ENCODE measurements at regions not wholly inside any gene's neighbourhood (a gene's known extent, or its start where the extent isn't known, plus 50 kb on each side); places are given as distances from the start of the nearest gene placed in this dataset.

GRCh38 chr16:26802965-26803364, 263.8 kb upstream of the C16orf82 start:
- no peak for DNase-seq
- H3K27ac ChIP-seq (ENCODE audit: insufficient read depth, low read length, poor library complexity, severe bottlenecking) = no peak overlapping the region
- H3K9me3 ChIP-seq (ENCODE audit: control insufficient read depth, low read length) = no peaks in the 10 kb centered on the region
- H3K36me3 ChIP-seq (ENCODE audit: control insufficient read depth, insufficient read depth, low read length) = no peaks in the 10 kb centered on the region
- no peak overlapping the region for H3K4me3 ChIP-seq (ENCODE audit: insufficient read depth, low read depth, low read length, poor library complexity, severe bottlenecking)
- no peaks in the 10 kb centered on the region for H3K27me3 ChIP-seq (replicated peaks; ENCODE audit: control insufficient read depth, insufficient read depth, low read length, poor library complexity, severe bottlenecking)
- H3K4me1 ChIP-seq (ENCODE audit: control insufficient read depth, insufficient read depth, low read length, poor library complexity, severe bottlenecking) = no peaks in the 10 kb centered on the region

GRCh38 chr16:26806657-26807056, 260.1 kb upstream of the C16orf82 start:
- H3K27ac ChIP-seq (ENCODE audit: insufficient read depth, low read length, poor library complexity, severe bottlenecking) = no peak overlapping the region
- no peak for DNase-seq
- H3K36me3 ChIP-seq (ENCODE audit: control insufficient read depth, insufficient read depth, low read length) = no peaks in the 10 kb centered on the region
- no peaks in the 10 kb centered on the region for H3K4me1 ChIP-seq (ENCODE audit: control insufficient read depth, insufficient read depth, low read length, poor library complexity, severe bottlenecking)
- H3K9me3 ChIP-seq (ENCODE audit: control insufficient read depth, low read length) = no peaks in the 10 kb centered on the region
- H3K4me3 ChIP-seq (ENCODE audit: insufficient read depth, low read depth, low read length, poor library complexity, severe bottlenecking) = no peak overlapping the region
- no peaks in the 10 kb centered on the region for H3K27me3 ChIP-seq (replicated peaks; ENCODE audit: control insufficient read depth, insufficient read depth, low read length, poor library complexity, severe bottlenecking)

GRCh38 chr16:26809461-26809860, 257.3 kb upstream of the C16orf82 start:
- H3K27me3 ChIP-seq (replicated peaks; ENCODE audit: control insufficient read depth, insufficient read depth, low read length, poor library complexity, severe bottlenecking) = no peaks in the 10 kb centered on the region
- no peak overlapping the region for H3K4me3 ChIP-seq (ENCODE audit: insufficient read depth, low read depth, low read length, poor library complexity, severe bottlenecking)
- no peaks in the 10 kb centered on the region for H3K36me3 ChIP-seq (ENCODE audit: control insufficient read depth, insufficient read depth, low read length)
- H3K27ac ChIP-seq (ENCODE audit: insufficient read depth, low read length, poor library complexity, severe bottlenecking) = no peak overlapping the region
- no peak for DNase-seq
- H3K9me3 ChIP-seq (ENCODE audit: control insufficient read depth, low read length) = no peaks in the 10 kb centered on the region
- H3K4me1 ChIP-seq (ENCODE audit: control insufficient read depth, insufficient read depth, low read length, poor library complexity, severe bottlenecking) = no peaks in the 10 kb centered on the region

- Histone ChIP-seq H3K9me3 (ENCODE audit: control insufficient read depth, low read length) (no peaks in the 10 kb centered on the region), H3K36me3 (ENCODE audit: control insufficient read depth, insufficient read depth, low read length) (no peaks in the 10 kb centered on the region), H3K27me3 (replicated peaks; ENCODE audit: control insufficient read depth, insufficient read depth, low read length, poor library complexity, severe bottlenecking) (no peaks in the 10 kb centered on the region), H3K4me3 (ENCODE audit: insufficient read depth, low read depth, low read length, poor library complexity, severe bottlenecking) (no peak overlapping the region), H3K27ac (ENCODE audit: insufficient read depth, low read length, poor library complexity, severe bottlenecking) (no peak overlapping the region), H3K4me1 (ENCODE audit: control insufficient read depth, insufficient read depth, low read length, poor library complexity, severe bottlenecking) (no peaks in the 10 kb centered on the region)
- DNase-seq = no peak
Observed at GRCh38 chr16:26816266-26816665, 250.5 kb upstream of the C16orf82 start.

- Histone ChIP-seq H3K27ac (ENCODE audit: insufficient read depth, low read length, poor library complexity, severe bottlenecking) (no peak overlapping the region), H3K4me1 (ENCODE audit: control insufficient read depth, insufficient read depth, low read length, poor library complexity, severe bottlenecking) (no peaks in the 10 kb centered on the region), H3K36me3 (ENCODE audit: control insufficient read depth, insufficient read depth, low read length) (no peaks in the 10 kb centered on the region), H3K4me3 (ENCODE audit: insufficient read depth, low read depth, low read length, poor library complexity, severe bottlenecking) (no peak overlapping the region), H3K9me3 (ENCODE audit: control insufficient read depth, low read length) (no peaks in the 10 kb centered on the region), H3K27me3 (replicated peaks; ENCODE audit: control insufficient read depth, insufficient read depth, low read length, poor library complexity, severe bottlenecking) (no peaks in the 10 kb centered on the region)
- no peak for DNase-seq
Observed at GRCh38 chr16:26816885-26817571, 249.7 kb upstream of the C16orf82 start.

- Histone ChIP-seq H3K27ac (ENCODE audit: insufficient read depth, low read length, poor library complexity, severe bottlenecking) (no peak overlapping the region), H3K27me3 (replicated peaks; ENCODE audit: control insufficient read depth, insufficient read depth, low read length, poor library complexity, severe bottlenecking) (no peaks in the 10 kb centered on the region), H3K36me3 (ENCODE audit: control insufficient read depth, insufficient read depth, low read length) (no peaks in the 10 kb centered on the region), H3K9me3 (ENCODE audit: control insufficient read depth, low read length) (no peaks in the 10 kb centered on the region), H3K4me3 (ENCODE audit: insufficient read depth, low read depth, low read length, poor library complexity, severe bottlenecking) (no peak overlapping the region), H3K4me1 (ENCODE audit: control insufficient read depth, insufficient read depth, low read length, poor library complexity, severe bottlenecking) (no peaks in the 10 kb centered on the region)
- DNase-seq = no peak
Observed at GRCh38 chr16:26818393-26818792, 248.3 kb upstream of the C16orf82 start.

- Histone ChIP-seq H3K36me3 (ENCODE audit: control insufficient read depth, insufficient read depth, low read length) (no peaks in the 10 kb centered on the region), H3K27me3 (replicated peaks; ENCODE audit: control insufficient read depth, insufficient read depth, low read length, poor library complexity, severe bottlenecking) (no peaks in the 10 kb centered on the region), H3K9me3 (ENCODE audit: control insufficient read depth, low read length) (no peaks in the 10 kb centered on the region), H3K4me3 (ENCODE audit: insufficient read depth, low read depth, low read length, poor library complexity, severe bottlenecking) (no peak overlapping the region), H3K27ac (ENCODE audit: insufficient read depth, low read length, poor library complexity, severe bottlenecking) (no peak overlapping the region), H3K4me1 (ENCODE audit: control insufficient read depth, insufficient read depth, low read length, poor library complexity, severe bottlenecking) (no peaks in the 10 kb centered on the region)
- no peak for DNase-seq
Observed at GRCh38 chr16:26824469-26824868, 242.3 kb upstream of the C16orf82 start.

GRCh38 chr16:26826500-26826899, 240.2 kb upstream of the C16orf82 start:
- H3K27ac ChIP-seq (ENCODE audit: insufficient read depth, low read length, poor library complexity, severe bottlenecking) = no peak overlapping the region
- no peak overlapping the region for H3K4me3 ChIP-seq (ENCODE audit: insufficient read depth, low read depth, low read length, poor library complexity, severe bottlenecking)
- H3K4me1 ChIP-seq (ENCODE audit: control insufficient read depth, insufficient read depth, low read length, poor library complexity, severe bottlenecking) = no peaks in the 10 kb centered on the region
- no peaks in the 10 kb centered on the region for H3K9me3 ChIP-seq (ENCODE audit: control insufficient read depth, low read length)
- H3K36me3 ChIP-seq (ENCODE audit: control insufficient read depth, insufficient read depth, low read length) = no peaks in the 10 kb centered on the region
- no peaks in the 10 kb centered on the region for H3K27me3 ChIP-seq (replicated peaks; ENCODE audit: control insufficient read depth, insufficient read depth, low read length, poor library complexity, severe bottlenecking)
- no peak for DNase-seq

- Histone ChIP-seq H3K27ac (ENCODE audit: insufficient read depth, low read length, poor library complexity, severe bottlenecking) (no peak overlapping the region), H3K4me3 (ENCODE audit: insufficient read depth, low read depth, low read length, poor library complexity, severe bottlenecking) (no peak overlapping the region), H3K27me3 (replicated peaks; ENCODE audit: control insufficient read depth, insufficient read depth, low read length, poor library complexity, severe bottlenecking) (no peaks in the 10 kb centered on the region), H3K36me3 (ENCODE audit: control insufficient read depth, insufficient read depth, low read length) (no peaks in the 10 kb centered on the region), H3K4me1 (ENCODE audit: control insufficient read depth, insufficient read depth, low read length, poor library complexity, severe bottlenecking) (no peaks in the 10 kb centered on the region), H3K9me3 (ENCODE audit: control insufficient read depth, low read length) (no peaks in the 10 kb centered on the region)
- no peak for DNase-seq
Observed at GRCh38 chr16:26827386-26827785, 239.3 kb upstream of the C16orf82 start.

GRCh38 chr16:26830428-26831127, 236.1 kb upstream of the C16orf82 start:
- Histone ChIP-seq H3K36me3 (ENCODE audit: control insufficient read depth, insufficient read depth, low read length) (no peaks in the 10 kb centered on the region), H3K4me3 (ENCODE audit: insufficient read depth, low read depth, low read length, poor library complexity, severe bottlenecking) (no peak overlapping the region), H3K27ac (ENCODE audit: insufficient read depth, low read length, poor library complexity, severe bottlenecking) (no peak overlapping the region), H3K27me3 (replicated peaks; ENCODE audit: control insufficient read depth, insufficient read depth, low read length, poor library complexity, severe bottlenecking) (no peaks in the 10 kb centered on the region), H3K9me3 (ENCODE audit: control insufficient read depth, low read length) (no peaks in the 10 kb centered on the region), H3K4me1 (ENCODE audit: control insufficient read depth, insufficient read depth, low read length, poor library complexity, severe bottlenecking) (no peaks in the 10 kb centered on the region)
- DNase-seq = no peak

All from effector memory CD4-positive, alpha-beta T cell (primary cell).